ENCODE measurements at regions not wholly inside any gene's neighbourhood (a gene's known extent, or its start where the extent isn't known, plus 50 kb on each side); places are given as distances from the start of the nearest gene placed in this dataset.

GRCh38 chr15:58257776-58258325, 119.7 kb downstream of the AQP9 start:
- Histone ChIP-seq H3K9me3 (ENCODE audit: control insufficient read depth in 1 of 2, insufficient read depth in 1 of 2, low read length in 2 of 2) (no peaks in the 10 kb centered on the region), H3K27ac (ENCODE audit: low read depth in 1 of 2, low read length in 2 of 2) (no peak overlapping the region), H3K36me3 (ENCODE audit: insufficient read depth, low read length) (no peaks in the 10 kb centered on the region), H3K4me3 (ENCODE audit: low read length) (no peak overlapping the region), H3K4me1 (ENCODE audit: insufficient read depth, low read length) (no peaks in the 10 kb centered on the region), H3K27me3 (ENCODE audit: control insufficient read depth in 1 of 2, insufficient read depth in 2 of 2, low read length in 2 of 2) (peaks cover 0 to 5% of the 10 kb centered on the region in 2 experiments)
- no peak for TF ChIP-seq CTCF (IDR thresholded peaks at IDR 0.05)
- Mint-ChIP-seq H3K27ac (no peak overlapping the region), H3K4me1 (ENCODE audit: low read depth) (no peaks in the 10 kb centered on the region), H3K4me3 (no peak overlapping the region), H3K36me3 (ENCODE audit: low read depth) (no peaks in the 10 kb centered on the region), H3K27me3 (no peaks in the 10 kb centered on the region), H3K9me3 (no peaks in the 10 kb centered on the region)
- CTCF ChIA-PET, result no interaction called here
- POLR2A ChIA-PET, result no interaction called here
- DNase-seq (no peak), ATAC-seq (ENCODE audit: poor library complexity) (no peak)
- intact Hi-C loops (cut with DNase I, micrococcal nuclease), result loop anchor here in 1 of 2 experiments (2.0 kb wide), 1 partner anchor 19 kb away; no protein-coding TSS in a partner anchor

- Histone ChIP-seq H3K4me3 (ENCODE audit: low read length) (no peak overlapping the region), H3K4me1 (ENCODE audit: insufficient read depth, low read length) (no peaks in the 10 kb centered on the region), H3K9me3 (ENCODE audit: control insufficient read depth in 1 of 2, insufficient read depth in 1 of 2, low read length in 2 of 2) (no peaks in the 10 kb centered on the region), H3K36me3 (ENCODE audit: insufficient read depth, low read length) (no peaks in the 10 kb centered on the region), H3K27ac (ENCODE audit: low read depth in 1 of 2, low read length in 2 of 2) (no peak overlapping the region), H3K27me3 (ENCODE audit: control insufficient read depth in 1 of 2, insufficient read depth in 2 of 2, low read length in 2 of 2) (peaks cover 0 to 3% of the 10 kb centered on the region in 2 experiments)
- ChIA-PET CTCF (no interaction called here), POLR2A (no interaction called here)
- intact Hi-C loops (cut with DNase I, micrococcal nuclease), result loop anchor here in 1 of 2 experiments (2.0 kb wide), 1 partner anchor 20 kb away; no protein-coding TSS in a partner anchor
- H3K27ac Mint-ChIP-seq, result no peak overlapping the region
- no peaks in the 10 kb centered on the region for H3K9me3 Mint-ChIP-seq
- peaks cover 2% of the 10 kb centered on the region for H3K4me1 Mint-ChIP-seq (ENCODE audit: low read depth)
- H3K27me3 Mint-ChIP-seq, result no peaks in the 10 kb centered on the region
- no peak overlapping the region for H3K4me3 Mint-ChIP-seq
- no peak for ATAC-seq (ENCODE audit: poor library complexity)
- TF ChIP-seq CTCF (IDR thresholded peaks at IDR 0.05), result no peak
- H3K36me3 Mint-ChIP-seq (ENCODE audit: low read depth), result no peaks in the 10 kb centered on the region
- no peak for DNase-seq
Observed at GRCh38 chr15:58258501-58259292, 120.5 kb downstream of the AQP9 start.

- ATAC-seq (ENCODE audit: poor library complexity), result no peak
- no peak for TF ChIP-seq CTCF (IDR thresholded peaks at IDR 0.05)
- ChIA-PET CTCF (no interaction called here), POLR2A (no interaction called here)
- DNase-seq, result no peak
- Histone ChIP-seq H3K36me3 (ENCODE audit: insufficient read depth, low read length) (no peaks in the 10 kb centered on the region), H3K4me1 (ENCODE audit: insufficient read depth, low read length) (no peaks in the 10 kb centered on the region), H3K9me3 (ENCODE audit: control insufficient read depth in 1 of 2, insufficient read depth in 1 of 2, low read length in 2 of 2) (no peaks in the 10 kb centered on the region), H3K27ac (ENCODE audit: low read depth in 1 of 2, low read length in 2 of 2) (no peak overlapping the region), H3K4me3 (ENCODE audit: low read length) (no peak overlapping the region), H3K27me3 (ENCODE audit: control insufficient read depth in 1 of 2, insufficient read depth in 2 of 2, low read length in 2 of 2) (no peaks in the 10 kb centered on the region)
- H3K9me3 Mint-ChIP-seq, result no peaks in the 10 kb centered on the region
- intact Hi-C loops (cut with DNase I, micrococcal nuclease), result no loop called here
- no peak overlapping the region for H3K4me3 Mint-ChIP-seq
- H3K36me3 Mint-ChIP-seq (ENCODE audit: low read depth), result no peaks in the 10 kb centered on the region
- H3K27ac Mint-ChIP-seq, result no peak overlapping the region
- H3K27me3 Mint-ChIP-seq, result no peaks in the 10 kb centered on the region
- H3K4me1 Mint-ChIP-seq (ENCODE audit: low read depth), result peaks cover 8% of the 10 kb centered on the region
Observed at GRCh38 chr15:58260205-58260724, 122.1 kb downstream of the AQP9 start.

All from CD4-positive, alpha-beta T cell (primary cell).